NCI-H1694 (cell line): ENCODE measurements at regions not wholly inside any gene's neighbourhood (a gene's known extent, or its start where the extent isn't known, plus 50 kb on each side); places are given as distances from the start of the nearest gene placed in this dataset.

Source experiments
- DNase-seq: peaks from one replicate; lab custom pipeline; 2025; lab: John Stamatoyannopoulos, UW

- no peak for DNase-seq
These were observed 54.4 kb upstream of the RBM24 start for GRCh38 chr6:17226786-17227233.

GRCh38 chr6:17227403-17227802 is 53.8 kb upstream of the RBM24 start:
- no peak for DNase-seq
